ENCODE measurements at regions not wholly inside any gene's neighbourhood (a gene's known extent, or its start where the extent isn't known, plus 50 kb on each side); places are given as distances from the start of the nearest gene placed in this dataset.

- TF ChIP-seq CTCF (conservative IDR thresholded peaks at IDR 0.05 in 1 of 2, IDR thresholded peaks at IDR 0.05 in 1 of 2; ENCODE audit: low read depth in 1 of 2, low read length in 2 of 2), result no peak
- no peak for TF ChIP-seq EZH2 (IDR thresholded peaks at IDR 0.05; ENCODE audit: low read length, missing control alignments)
- DNase-seq (ENCODE audit: low read depth in 2 of 2), result no peak
- H4K20me1 ChIP-seq (ENCODE audit: control insufficient read depth, extremely low read depth, insufficient read depth, low read length), result no peaks in the 10 kb centered on the region
- H2AFZ ChIP-seq (ENCODE audit: low read length), result no peak overlapping the region
- H3K27me3 ChIP-seq (ENCODE audit: control insufficient read depth, insufficient read depth, low read length), result no peaks in the 10 kb centered on the region
- no peak overlapping the region for H3K4me2 ChIP-seq (ENCODE audit: extremely low read depth, insufficient read depth, low read length)
- H3K79me2 ChIP-seq (ENCODE audit: control insufficient read depth, insufficient read depth, low read length), result no peaks in the 10 kb centered on the region
- no peaks in the 10 kb centered on the region for H3K36me3 ChIP-seq (ENCODE audit: control insufficient read depth, insufficient read depth, low read length)
- H3K27ac ChIP-seq (ENCODE audit: insufficient read depth, low read length), result no peak overlapping the region
- no peak overlapping the region for H3K4me3 ChIP-seq (replicated peaks in 1 of 4; ENCODE audit: control extremely low read depth in 1 of 4, insufficient read depth in 1 of 4, low read depth in 3 of 4, low read length in 4 of 4)
- no peak overlapping the region for H3K9ac ChIP-seq (ENCODE audit: insufficient read depth, low read length)
- no peaks in the 10 kb centered on the region for H3K4me1 ChIP-seq (ENCODE audit: control insufficient read depth, extremely low read depth, insufficient read depth, low read length)
- H3K9me3 ChIP-seq (ENCODE audit: control insufficient read depth, insufficient read depth, low read depth, low read length), result no peaks in the 10 kb centered on the region
Measured at GRCh38 chrX:69072486-69073006, 92.7 kb downstream of the PJA1 start.

GRCh38 chrX:69070949-69071650, 94.2 kb downstream of the PJA1 start:
- H3K4me1 ChIP-seq (ENCODE audit: control insufficient read depth, extremely low read depth, insufficient read depth, low read length), result no peaks in the 10 kb centered on the region
- no peak overlapping the region for H3K4me3 ChIP-seq (replicated peaks in 1 of 4; ENCODE audit: control extremely low read depth in 1 of 4, insufficient read depth in 1 of 4, low read depth in 3 of 4, low read length in 4 of 4)
- H2AFZ ChIP-seq (ENCODE audit: low read length), result peak overlapping the region; percentile 13
- no peak overlapping the region for H3K9ac ChIP-seq (ENCODE audit: insufficient read depth, low read length)
- H3K79me2 ChIP-seq (ENCODE audit: control insufficient read depth, insufficient read depth, low read length), result no peaks in the 10 kb centered on the region
- no peaks in the 10 kb centered on the region for H3K27me3 ChIP-seq (ENCODE audit: control insufficient read depth, insufficient read depth, low read length)
- no peaks in the 10 kb centered on the region for H3K9me3 ChIP-seq (ENCODE audit: control insufficient read depth, insufficient read depth, low read depth, low read length)
- H4K20me1 ChIP-seq (ENCODE audit: control insufficient read depth, extremely low read depth, insufficient read depth, low read length), result no peaks in the 10 kb centered on the region
- H3K27ac ChIP-seq (ENCODE audit: insufficient read depth, low read length), result no peak overlapping the region
- H3K36me3 ChIP-seq (ENCODE audit: control insufficient read depth, insufficient read depth, low read length), result no peaks in the 10 kb centered on the region
- DNase-seq (ENCODE audit: low read depth in 2 of 2), result no peak
- H3K4me2 ChIP-seq (ENCODE audit: extremely low read depth, insufficient read depth, low read length), result no peak overlapping the region
- TF ChIP-seq CTCF (conservative IDR thresholded peaks at IDR 0.05 in 1 of 2, IDR thresholded peaks at IDR 0.05 in 1 of 2; ENCODE audit: low read depth in 1 of 2, low read length in 2 of 2) (no peak), EZH2 (IDR thresholded peaks at IDR 0.05; ENCODE audit: low read length, missing control alignments) (no peak)

DNA sequence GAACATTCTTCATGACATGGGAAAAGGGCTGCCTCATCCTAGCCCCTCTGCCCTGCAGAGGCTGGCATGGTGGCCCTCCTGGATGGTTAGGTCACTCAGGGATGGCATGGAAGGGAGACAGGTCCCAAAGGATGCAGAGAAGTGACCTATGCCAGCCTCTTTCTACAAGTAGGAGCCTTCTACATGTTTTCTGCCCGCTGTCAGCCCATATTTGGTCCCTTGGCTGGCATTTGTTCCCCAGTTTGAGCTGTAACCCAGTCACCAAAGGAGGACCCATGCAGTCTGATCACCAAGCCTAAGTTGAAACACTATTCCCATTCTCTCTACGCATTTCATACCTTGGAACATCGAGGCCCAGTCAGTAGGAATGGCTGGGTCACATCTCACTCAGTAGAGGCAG, 95.4 kb downstream of the PJA1 start:
- no peak for DNase-seq (ENCODE audit: low read depth in 2 of 2)
- Histone ChIP-seq H3K9ac (ENCODE audit: insufficient read depth, low read length) (no peak overlapping the region), H3K4me2 (ENCODE audit: extremely low read depth, insufficient read depth, low read length) (no peak overlapping the region), H3K4me1 (ENCODE audit: control insufficient read depth, extremely low read depth, insufficient read depth, low read length) (no peaks in the 10 kb centered on the region), H3K79me2 (ENCODE audit: control insufficient read depth, insufficient read depth, low read length) (no peaks in the 10 kb centered on the region), H3K9me3 (ENCODE audit: control insufficient read depth, insufficient read depth, low read depth, low read length) (no peaks in the 10 kb centered on the region), H3K36me3 (ENCODE audit: control insufficient read depth, insufficient read depth, low read length) (no peaks in the 10 kb centered on the region), H3K4me3 (replicated peaks in 1 of 4; ENCODE audit: control extremely low read depth in 1 of 4, insufficient read depth in 1 of 4, low read depth in 3 of 4, low read length in 4 of 4) (no peak overlapping the region), H4K20me1 (ENCODE audit: control insufficient read depth, extremely low read depth, insufficient read depth, low read length) (no peaks in the 10 kb centered on the region), H3K27me3 (ENCODE audit: control insufficient read depth, insufficient read depth, low read length) (no peaks in the 10 kb centered on the region), H2AFZ (ENCODE audit: low read length) (no peak overlapping the region), H3K27ac (ENCODE audit: insufficient read depth, low read length) (no peak overlapping the region)
- TF ChIP-seq CTCF (conservative IDR thresholded peaks at IDR 0.05 in 1 of 2, IDR thresholded peaks at IDR 0.05 in 1 of 2; ENCODE audit: low read depth in 1 of 2, low read length in 2 of 2) (no peak), EZH2 (IDR thresholded peaks at IDR 0.05; ENCODE audit: low read length, missing control alignments) (no peak)
